Esophagus squamous epithelium (tissue), 5 donors: ENCODE measurements at regions not wholly inside any gene's neighbourhood (a gene's known extent, or its start where the extent isn't known, plus 50 kb on each side); places are given as distances from the start of the nearest gene placed in this dataset.

Experiments
- DNase-seq: peaks from one replicate; lab custom pipeline; 2025; lab: John Stamatoyannopoulos, UW
- H3K27ac ChIP-seq, 4 donors: fragments of 200-600 bp; sonication (generic); one replicate each; pipeline ENCODE4 v1.5.1; 2016 to 2019; ENCODE audit warnings: mild to moderate bottlenecking in 1 of 4
- H3K27me3 ChIP-seq, 4 donors: fragments of 200-600 bp; sonication (generic); 1 replicate in 3 of 4; 2 replicates in 1 of 4; pipeline versions ENCODE4 v1.5.1 to v1.6.0; 2017 to 2021; ENCODE audit warnings: antibody characterized with exemption in 1 of 4
- H3K36me3 ChIP-seq, 3 donors: fragments of 200-600 bp; sonication (generic); one replicate each; pipeline ENCODE4 v1.5.1; 2016 to 2019
- H3K4me1 ChIP-seq, 3 donors: fragments of 200-600 bp; sonication (generic); one replicate each; pipeline ENCODE4 v1.5.1; 2017 to 2019
- H3K4me3 ChIP-seq, 4 donors: fragments of 200-600 bp; sonication (generic); 1 replicate in 3 of 4; 2 replicates in 1 of 4; pipeline ENCODE4 v1.5.1; 2016 to 2019; ENCODE audit warnings: mild to moderate bottlenecking in 2 of 4, moderate library complexity in 1 of 4
- H3K9me3 ChIP-seq, 3 donors: fragments of 200-600 bp; sonication (generic); one replicate each; pipeline ENCODE4 v1.5.1; 2016 to 2019
- CTCF ChIP-seq, 6 experiments: fragments of 450-650 bp in 4 of 6; fragments of 200-600 bp in 2 of 6; sonication (generic) in 2 of 6; IDR thresholded peaks; one replicate each; pipeline ENCODE4 v1.5.1; 2016 to 2019; ENCODE audit warnings: antibody characterized with exemption in 6 of 6, mild to moderate bottlenecking in 4 of 6, moderate library complexity in 4 of 6
- POLR2A ChIP-seq, 4 donors: fragments of 450-650 bp; IDR thresholded peaks; one replicate each; pipeline ENCODE4 v1.6.1; 2017; ENCODE audit warnings: antibody characterized with exemption in 4 of 4, mild to moderate bottlenecking in 4 of 4, moderate library complexity in 3 of 4
- WGBS, 2 donors: methylation state at CpG; one replicate each; pipeline ENCODE4 v1.1.5; 2018; 5-methylcytosine and 5-hydroxymethylcytosine counted together
- intact Hi-C: fragments of 100-400 bp; cut with DNase I; formaldehyde crosslinking; loops from one replicate; pipeline ENCODE4 v1.15.0; 2022
- donor health status: DM: yes; HTN: yes; CAD: no.

DNA sequence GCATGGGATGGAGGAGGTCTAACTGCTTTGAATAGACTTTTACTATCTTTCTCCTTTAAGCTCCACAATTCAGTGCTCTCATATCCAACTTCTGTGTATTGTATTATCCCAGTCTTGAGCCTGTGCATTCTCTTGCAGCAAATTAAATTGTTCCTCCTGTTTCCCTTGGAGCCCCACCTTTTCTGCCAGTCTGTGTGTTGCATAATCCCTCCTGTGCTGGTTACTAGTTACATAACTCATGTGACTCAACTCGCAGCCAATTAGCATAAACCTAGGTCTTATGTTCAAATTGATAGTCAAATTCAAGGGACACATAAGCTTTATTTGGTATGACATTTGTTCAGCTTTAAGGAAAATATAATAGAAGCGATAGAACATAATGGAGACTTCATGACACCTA is 1863.5 kb downstream of the MRPL39 start:
- Histone ChIP-seq H3K27ac (no peak overlapping the region), H3K4me3 (no peak overlapping the region), H3K27me3 (no peaks in the 10 kb centered on the region), H3K9me3 (peaks cover 0 to 13% (median 4%) of the 10 kb centered on the region in 3 donors), H3K4me1 (no peaks in the 10 kb centered on the region), H3K36me3 (no peaks in the 10 kb centered on the region)
- no peak for TF ChIP-seq CTCF (IDR thresholded peaks at IDR 0.05)
- TF ChIP-seq POLR2A (IDR thresholded peaks at IDR 0.05), result no peak
- WGBS, 2 donors, result 73 to 95% methylated on average over 2 of the region's 2 CpGs
- intact Hi-C loops, result no loop called here
- DNase-seq, result no peak

GRCh38 chr21:23740463-23740862 is 1866.8 kb downstream of the MRPL39 start:
- H3K27me3 ChIP-seq, result no peaks in the 10 kb centered on the region
- H3K4me3 ChIP-seq, result no peak overlapping the region
- H3K27ac ChIP-seq, result no peak overlapping the region
- DNase-seq, result no peak
- intact Hi-C loops, result no loop called here
- H3K9me3 ChIP-seq, result peaks cover 0 to 5% (median 4%) of the 10 kb centered on the region in 3 donors
- TF ChIP-seq POLR2A (IDR thresholded peaks at IDR 0.05) (no peak), CTCF (IDR thresholded peaks at IDR 0.05) (no peak)
- no peaks in the 10 kb centered on the region for H3K4me1 ChIP-seq
- H3K36me3 ChIP-seq, result no peaks in the 10 kb centered on the region
- WGBS, 2 donors, result 63 to 75% methylated on average over 5 of the region's 5 CpGs

- H3K4me3 ChIP-seq, result no peak overlapping the region
- H3K36me3 ChIP-seq, result no peaks in the 10 kb centered on the region
- intact Hi-C loops, result no loop called here
- DNase-seq, result no peak
- no peaks in the 10 kb centered on the region for H3K4me1 ChIP-seq
- H3K27ac ChIP-seq, result no peak overlapping the region
- no peaks in the 10 kb centered on the region for H3K27me3 ChIP-seq
- 48 to 63% methylated on average over 1 of the region's 1 CpG for WGBS, 2 donors
- TF ChIP-seq CTCF (IDR thresholded peaks at IDR 0.05) (no peak), POLR2A (IDR thresholded peaks at IDR 0.05) (no peak)
- H3K9me3 ChIP-seq, result no peaks in the 10 kb centered on the region
Measured at GRCh38 chr21:23732776-23733175, 1874.5 kb downstream of the MRPL39 start.

- H3K9me3 ChIP-seq, result no peaks in the 10 kb centered on the region
- no peak for TF ChIP-seq CTCF (IDR thresholded peaks at IDR 0.05)
- TF ChIP-seq POLR2A (IDR thresholded peaks at IDR 0.05), result no peak
- WGBS, 2 donors, result 63 to 80% methylated on average over 2 of the region's 2 CpGs
- H3K4me1 ChIP-seq, result no peaks in the 10 kb centered on the region
- no peak overlapping the region for H3K27ac ChIP-seq
- no peak overlapping the region for H3K4me3 ChIP-seq
- intact Hi-C loops, result no loop called here
- no peaks in the 10 kb centered on the region for H3K27me3 ChIP-seq
- H3K36me3 ChIP-seq, result no peaks in the 10 kb centered on the region
- DNase-seq, result no peak
Measured at GRCh38 chr21:23729331-23729730, 1878.0 kb downstream of the MRPL39 start.

DNA sequence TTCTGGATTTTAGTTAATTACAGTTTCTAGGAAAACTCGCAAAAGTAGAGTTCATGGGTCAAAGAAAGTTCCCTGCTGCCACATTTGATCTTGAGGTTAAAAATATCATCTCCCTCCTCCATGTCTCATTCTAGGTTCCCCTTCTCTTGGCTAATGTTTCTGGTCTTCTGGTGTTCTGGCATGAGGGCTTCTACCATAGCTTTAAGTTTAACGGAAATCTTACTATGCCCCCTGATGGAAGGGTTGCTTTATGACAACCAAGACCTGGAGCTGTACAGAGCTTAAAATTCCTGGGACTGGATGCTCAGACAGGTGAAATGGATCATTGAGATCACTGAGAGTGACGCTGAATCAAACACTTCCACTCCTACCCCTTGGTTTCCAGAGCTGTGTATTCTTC is 1881.7 kb downstream of the MRPL39 start:
- WGBS, 2 donors, result 60 to 62% methylated on average over 3 of the region's 3 CpGs
- DNase-seq, result no peak
- no peaks in the 10 kb centered on the region for H3K4me1 ChIP-seq
- H3K9me3 ChIP-seq, result peaks cover 0 to 4% (median 0%) of the 10 kb centered on the region in 3 donors
- H3K27me3 ChIP-seq, result no peaks in the 10 kb centered on the region
- H3K36me3 ChIP-seq, result no peaks in the 10 kb centered on the region
- no peak overlapping the region for H3K27ac ChIP-seq
- no peak overlapping the region for H3K4me3 ChIP-seq
- intact Hi-C loops, result no loop called here
- no peak for TF ChIP-seq POLR2A (IDR thresholded peaks at IDR 0.05)
- TF ChIP-seq CTCF (IDR thresholded peaks at IDR 0.05), result no peak
